SHP77 treated with DMSO at 0.1 percent for 48 hours (cell line): ENCODE measurements at regions not wholly inside any gene's neighbourhood (a gene's known extent, or its start where the extent isn't known, plus 50 kb on each side); places are given as distances from the start of the nearest gene placed in this dataset.

Experiments
- DNase-seq: peaks from one replicate; lab custom pipeline; 2025; lab: John Stamatoyannopoulos, UW

GRCh38 chr1:29511436-29511835 lies 275.1 kb downstream of the PTPRU start:
- no peak for DNase-seq

- no peak for DNase-seq
These were observed 272.3 kb downstream of the PTPRU start for GRCh38 chr1:29508458-29509107.

- DNase-seq = no peak
These were observed 270.4 kb downstream of the PTPRU start for GRCh38 chr1:29506678-29507225.

DNA sequence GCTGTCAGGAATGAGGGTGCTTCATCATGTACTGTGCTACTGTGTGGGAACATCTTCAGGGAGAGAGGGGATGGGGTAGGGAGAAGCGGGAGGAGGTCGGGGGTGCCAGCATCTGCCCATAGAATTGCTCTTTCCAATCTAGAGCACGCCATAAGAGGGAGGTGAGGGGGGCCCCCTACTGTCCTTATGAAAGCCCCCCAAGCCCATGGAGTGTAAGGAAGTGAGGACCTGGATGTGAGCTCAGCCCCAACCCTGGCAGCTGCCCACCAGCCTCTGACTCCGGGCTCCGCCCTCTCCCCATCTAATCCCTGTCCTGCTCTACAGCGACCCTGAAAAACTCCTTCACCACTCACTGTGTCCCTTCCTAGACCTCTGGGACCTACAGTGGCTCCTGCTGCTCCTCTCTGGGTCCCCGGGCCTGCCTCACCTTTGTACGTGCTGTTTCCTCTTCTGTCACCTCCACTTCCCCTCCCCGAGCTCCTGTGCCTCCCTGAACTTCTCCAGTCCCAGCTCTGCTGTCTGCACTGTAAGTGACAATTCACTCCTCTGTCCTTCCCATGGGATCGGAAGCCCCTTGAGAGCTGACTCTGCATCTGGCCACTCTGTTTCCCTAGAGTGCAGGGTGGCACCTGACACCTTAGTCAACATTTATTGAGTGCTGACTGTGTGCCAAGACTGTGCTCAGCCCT lies 269.4 kb downstream of the PTPRU start:
- DNase-seq = no peak

DNA sequence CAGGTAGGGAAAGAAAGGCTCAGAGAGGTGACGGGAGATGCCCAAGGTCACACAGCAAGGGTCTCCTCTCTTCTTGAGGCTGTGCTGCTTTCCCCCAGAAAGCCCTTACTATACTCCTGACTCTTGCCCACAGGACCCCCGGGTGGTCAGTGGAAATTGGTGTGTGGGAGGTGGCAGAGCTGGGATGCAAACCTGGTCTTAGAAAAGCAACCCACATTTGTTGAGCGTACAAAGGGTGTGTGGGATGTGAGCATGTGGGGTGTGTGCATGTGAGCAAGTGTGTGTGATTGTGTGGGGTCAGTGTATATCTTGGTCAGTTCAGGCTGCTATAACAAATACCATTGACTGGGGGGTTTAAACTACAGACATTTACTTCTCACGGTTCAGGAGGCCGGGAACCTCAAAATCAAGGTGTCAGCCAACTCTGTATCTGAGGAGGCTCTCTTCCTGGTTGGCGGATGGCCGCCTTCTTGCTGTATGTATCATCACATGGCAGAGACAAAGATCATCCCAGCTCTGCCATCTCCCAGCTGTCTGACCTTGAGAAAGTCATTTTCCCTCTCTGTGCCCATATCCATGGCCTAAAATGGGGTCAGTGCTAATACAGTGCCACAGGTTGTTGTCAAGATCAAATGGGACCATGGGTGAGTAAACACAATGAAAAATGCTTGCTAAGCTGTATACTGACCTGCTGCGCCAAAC lies 268.5 kb downstream of the PTPRU start:
- no peak for DNase-seq

DNA sequence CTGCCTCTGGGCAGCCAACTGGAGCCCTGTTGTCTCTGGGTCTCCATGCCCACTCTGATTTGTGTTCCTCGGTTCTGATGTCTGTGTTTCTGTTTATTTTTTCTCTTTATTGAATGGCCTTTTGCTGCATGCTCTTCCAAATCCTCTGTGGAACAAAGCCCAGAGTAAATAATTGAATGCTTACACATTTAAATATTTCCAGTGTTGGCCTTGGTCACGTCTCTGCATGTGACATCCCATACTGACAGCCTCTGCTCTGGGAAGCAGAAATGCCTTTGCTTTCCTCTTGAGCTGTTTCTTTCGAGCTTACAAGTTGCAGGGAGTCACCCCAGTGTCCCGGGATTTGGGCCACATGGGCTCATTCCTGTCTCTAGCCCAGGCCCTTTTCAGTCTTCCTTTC lies 267.9 kb downstream of the PTPRU start:
- no peak for DNase-seq

GRCh38 chr1:29502911-29503840 lies 266.9 kb downstream of the PTPRU start:
- DNase-seq = peak; percentile 100

GRCh38 chr1:29502225-29502910 lies 266.0 kb downstream of the PTPRU start:
- no peak for DNase-seq

DNA sequence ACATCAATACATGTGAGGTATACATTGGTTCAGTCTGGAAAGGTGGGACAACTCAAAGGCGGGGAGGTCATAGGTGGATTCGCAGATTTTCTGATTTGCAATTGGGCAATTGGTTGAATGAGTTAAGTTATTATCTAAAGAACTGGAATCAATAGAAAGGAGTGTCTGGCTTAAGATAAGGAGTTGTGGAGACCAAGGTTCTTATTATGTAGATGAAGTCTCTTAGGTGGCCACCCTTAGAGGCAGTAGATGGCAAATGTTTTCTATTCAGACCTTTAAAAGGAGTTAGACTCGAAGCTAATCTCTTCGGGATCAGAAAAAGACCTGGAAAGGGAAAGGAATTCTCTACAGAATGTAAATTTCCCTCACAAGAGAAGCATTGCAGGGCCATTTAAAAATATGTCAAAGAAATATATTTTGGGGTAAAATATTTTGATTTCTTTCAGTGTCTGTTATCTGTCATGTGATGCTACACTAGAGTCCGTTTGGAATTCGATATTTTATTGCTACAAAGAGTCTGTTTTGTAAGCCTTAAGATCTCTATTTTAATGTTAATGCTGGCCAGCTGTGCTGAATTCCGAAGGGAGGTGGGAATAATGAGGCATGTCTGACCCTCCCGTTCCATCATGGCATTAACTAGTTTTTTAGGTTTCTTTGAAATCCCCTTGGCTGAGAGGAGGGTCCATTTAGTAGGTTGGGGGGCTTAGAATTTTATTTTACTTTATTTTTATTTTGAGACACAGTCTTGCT lies 265.1 kb downstream of the PTPRU start:
- DNase-seq = no peak

DNA sequence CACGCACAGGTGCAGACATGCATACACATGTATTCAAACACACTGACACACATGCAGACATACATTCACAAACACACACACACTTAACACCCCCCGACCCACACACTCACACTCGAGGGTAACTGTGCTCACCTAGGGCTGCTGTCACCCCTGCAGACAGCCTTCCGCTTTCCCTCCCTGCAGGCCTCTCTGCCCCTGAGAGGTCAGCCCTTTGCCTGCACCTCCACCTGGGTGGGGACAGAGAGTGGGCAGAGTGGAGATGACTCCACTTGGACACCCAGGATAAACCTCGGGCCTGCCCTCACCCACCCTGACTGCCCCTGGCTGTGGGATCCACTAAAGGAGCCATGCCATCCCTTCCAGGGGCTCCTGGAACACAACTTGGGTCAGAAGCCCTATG lies 264.3 kb downstream of the PTPRU start:
- DNase-seq = no peak

- no peak for DNase-seq
These were observed 263.7 kb downstream of the PTPRU start for GRCh38 chr1:29500041-29500440.

DNA sequence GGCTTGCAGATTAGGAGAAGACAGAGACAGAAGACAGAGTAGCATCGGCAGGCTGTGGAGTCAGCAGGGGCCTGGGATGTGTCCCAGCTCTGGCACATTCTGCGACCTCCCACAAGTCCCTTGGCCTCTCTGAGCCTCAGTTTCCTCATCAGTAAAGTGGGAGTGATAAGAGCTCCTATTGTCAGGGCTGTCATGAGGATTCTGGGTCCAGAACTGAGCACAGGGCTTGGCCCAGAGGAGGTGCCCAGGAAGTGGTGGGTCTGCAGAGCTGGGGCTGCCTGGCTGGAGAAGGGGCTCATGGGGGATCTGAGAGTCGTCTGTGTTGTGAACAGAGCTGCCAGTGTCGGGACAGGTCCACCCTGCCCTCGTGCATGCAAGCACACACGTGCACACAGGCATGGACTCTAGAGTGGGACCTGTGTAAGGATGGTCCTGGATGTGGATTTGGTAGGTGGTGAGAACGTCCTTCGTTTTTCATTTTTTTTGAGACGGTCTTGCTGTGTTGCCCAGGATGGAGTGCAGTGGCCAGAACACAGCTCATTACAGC lies 262.9 kb downstream of the PTPRU start:
- no peak for DNase-seq

DNA sequence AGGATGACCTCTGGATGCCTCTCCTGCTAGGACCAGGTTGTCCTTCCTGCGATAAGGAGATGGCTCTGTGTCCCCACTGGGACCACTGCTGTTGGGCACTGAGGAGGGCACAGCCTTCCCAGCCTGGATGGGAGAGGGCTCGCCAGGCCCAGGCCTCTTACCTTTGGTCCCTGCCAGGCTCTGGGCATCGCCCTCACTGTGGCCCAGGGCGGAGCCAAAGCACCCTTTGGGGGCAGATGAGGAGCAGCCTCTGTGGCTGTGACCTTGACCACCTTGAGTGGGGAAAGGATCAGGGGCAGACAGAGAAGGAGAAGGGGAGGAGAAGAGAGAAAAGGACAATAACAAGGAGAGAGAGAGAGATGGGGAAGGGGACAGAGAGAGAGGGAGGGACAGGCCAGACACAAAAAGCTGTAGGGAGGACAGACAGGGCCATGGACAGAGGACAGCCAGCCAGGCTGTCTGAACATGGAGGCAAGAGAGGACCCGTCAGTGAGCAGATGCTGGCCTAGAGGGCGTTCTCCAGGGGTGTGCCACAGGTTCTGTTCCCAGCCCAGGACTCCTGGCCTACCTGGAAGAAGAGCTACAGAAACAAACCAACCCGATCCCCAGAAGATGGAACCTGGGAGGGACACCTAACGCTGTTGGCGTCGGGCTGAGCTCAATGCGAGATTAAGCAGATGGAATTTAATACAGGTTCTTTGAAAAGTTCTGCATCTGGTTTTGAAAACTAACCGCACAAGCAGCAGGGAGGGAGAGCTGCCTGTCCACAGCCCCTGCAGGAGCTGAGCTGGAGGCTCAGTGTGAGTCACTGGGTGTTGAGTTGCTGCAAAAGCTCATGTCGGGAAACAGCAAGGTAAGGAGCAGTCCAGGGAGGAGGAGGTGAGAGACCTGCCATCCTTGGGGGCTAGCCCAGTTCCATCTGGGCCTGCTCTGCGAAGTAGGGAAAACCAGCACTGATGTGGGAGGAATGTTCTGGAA lies 262.1 kb downstream of the PTPRU start:
- DNase-seq = no peak

DNA sequence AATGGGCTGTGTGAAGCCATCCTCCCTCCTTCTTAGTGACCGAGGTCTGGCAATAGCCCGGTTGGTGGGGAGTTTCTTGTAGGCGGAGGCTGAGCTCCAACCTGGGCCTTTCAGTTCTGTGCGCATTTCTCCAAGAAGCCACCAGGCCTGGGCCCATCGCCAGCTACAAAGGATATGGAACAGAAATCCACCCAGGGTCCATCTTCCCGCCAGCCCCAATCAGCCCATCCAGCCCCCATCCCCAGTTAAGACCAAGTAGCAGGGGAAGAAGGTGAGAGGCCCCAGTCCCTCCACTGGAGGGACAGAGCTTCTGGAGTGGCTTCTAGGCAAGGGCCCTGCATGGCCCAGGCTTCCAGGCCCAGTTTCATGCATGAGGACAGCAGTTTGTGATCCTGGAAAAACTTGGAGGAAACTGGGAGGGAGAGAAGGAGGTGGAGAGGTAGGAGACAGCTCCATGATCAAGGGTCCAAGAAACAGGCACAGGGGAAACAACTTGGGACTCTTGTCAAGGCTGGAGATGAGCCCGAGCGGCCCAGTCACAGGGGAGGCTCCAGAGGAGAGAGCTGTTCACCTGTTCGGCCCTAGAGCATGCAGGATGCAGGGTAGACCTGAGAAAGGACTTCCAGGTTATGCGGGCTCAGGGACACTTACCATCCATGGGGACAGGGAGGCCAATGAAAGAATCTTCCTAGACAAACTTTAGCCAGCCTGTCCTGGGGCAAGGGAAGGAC lies 261.2 kb downstream of the PTPRU start:
- DNase-seq = no peak

DNA sequence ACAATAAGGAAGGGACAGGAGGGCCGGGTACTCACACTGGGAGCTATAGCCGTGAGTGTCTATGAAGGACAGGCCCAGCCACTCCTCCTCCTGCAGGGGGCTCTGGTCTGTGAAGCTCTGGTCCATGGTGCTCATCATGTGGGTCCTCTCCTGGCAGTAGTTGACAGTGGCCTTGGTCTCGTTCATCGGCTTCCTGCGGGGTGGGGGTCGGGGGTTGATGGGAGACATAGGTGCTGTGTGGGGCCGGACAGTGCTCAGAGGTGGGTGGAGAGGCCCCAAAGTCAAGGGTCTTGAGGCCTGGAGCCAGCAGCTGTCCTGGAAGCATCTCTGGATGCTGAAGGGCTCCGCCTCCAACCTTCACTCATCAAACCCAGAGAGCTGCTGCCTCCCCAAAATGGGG lies 260.4 kb downstream of the PTPRU start:
- DNase-seq = no peak

GRCh38 chr1:29490204-29490934 lies 254.0 kb downstream of the PTPRU start:
- peak; percentile 96 for DNase-seq

DNA sequence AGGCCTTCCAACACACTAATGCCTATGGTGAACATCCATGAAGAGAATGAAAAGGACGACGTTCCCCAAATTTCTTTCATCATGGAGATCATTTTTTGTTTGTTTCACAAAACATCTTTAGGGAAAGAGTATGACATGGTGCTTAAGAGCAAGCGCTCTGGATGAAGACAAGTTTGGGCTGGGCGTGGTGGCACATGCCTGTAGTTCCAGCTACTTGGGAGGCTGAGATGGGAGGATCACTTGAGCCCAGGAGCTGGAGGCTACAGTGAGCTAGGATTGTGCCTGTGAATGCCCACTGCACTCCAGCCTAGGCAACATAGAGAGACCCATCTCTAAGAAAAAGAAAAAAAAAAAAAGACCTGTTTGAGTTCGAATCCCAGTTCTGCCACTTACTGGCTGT lies 253.1 kb downstream of the PTPRU start:
- no peak for DNase-seq
